Motor neuron (in vitro differentiated cells): ENCODE measurements at regions not wholly inside any gene's neighbourhood (a gene's known extent, or its start where the extent isn't known, plus 50 kb on each side); places are given as distances from the start of the nearest gene placed in this dataset.

ENCODE experiments used
- ATAC-seq, 8 experiments: fragments of 200-7000 bp; cut with Tn5 transposase; replicated peaks in 6 of 8; 2 replicates each; pipeline ENCODE4 v1.8.0; 2021; ENCODE audit warnings: mild to moderate bottlenecking in 8 of 8, moderate library complexity in 8 of 8
- H3K27ac ChIP-seq, 2 donors: fragments of 250-450 bp; sonication (Bioruptor Pico); 2 replicates each; pipeline ENCODE4 v1.9.0; 2021; ENCODE audit warnings: antibody characterized with exemption in 2 of 2, mild to moderate bottlenecking in 2 of 2, moderate library complexity in 1 of 2
- H3K4me1 ChIP-seq, 2 donors: fragments of 250-450 bp; sonication (Bioruptor Pico); replicated peaks in 1 of 2; 2 replicates each; pipeline ENCODE4 v1.6.1; 2021; ENCODE audit warnings: antibody characterized with exemption in 2 of 2, mild to moderate bottlenecking in 2 of 2, moderate library complexity in 1 of 2
- H3K4me3 ChIP-seq, 5 donors: fragments of 250-450 bp; sonication (Bioruptor Pico); 2 replicates each; pipeline ENCODE4 v1.9.0; 2021; ENCODE audit warnings: antibody characterized with exemption in 5 of 5, mild to moderate bottlenecking in 5 of 5, moderate library complexity in 4 of 5
- WGBS, 10 experiments: fragments of 450-650 bp; shearing (Covaris generic); methylation state at CpG; one replicate each; pipeline ENCODE4 v1.0.0; 2022; 5-methylcytosine and 5-hydroxymethylcytosine counted together
- in situ Hi-C, 9 experiments: fragments of 400-800 bp; cut with MboI; loops; one replicate each; pipeline ENCODE4 v1.15.0; 2021; ENCODE audit warnings: low sequenced_read_pairs in 9 of 9, low pct_unique_long_range_greater_than_20kb in 2 of 9; ENCODE audit not compliant: unreplicated experiment in 9 of 9

DNA sequence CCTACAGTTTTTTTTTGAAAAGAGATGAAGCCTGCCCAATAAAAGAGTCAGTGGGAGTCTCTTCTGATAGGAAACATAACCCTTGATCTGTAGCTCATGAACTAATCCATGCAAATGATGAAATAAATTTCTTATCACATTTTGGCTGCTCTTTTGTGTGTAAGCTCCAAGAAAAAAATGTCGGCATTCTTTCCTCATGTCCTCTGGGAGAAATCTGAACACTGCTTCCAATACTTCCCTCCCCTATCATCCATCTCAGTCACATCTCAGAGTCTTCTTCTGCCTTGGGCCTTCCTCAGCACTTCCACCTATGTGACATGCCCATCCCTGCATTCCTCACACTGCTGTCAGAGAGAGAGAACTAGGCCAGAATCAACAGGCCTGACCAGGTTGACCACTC is 395.7 kb upstream of the ST6GAL2 start:
- Histone ChIP-seq H3K4me1 (no peaks in the 10 kb centered on the region), H3K4me3 (no peak overlapping the region), H3K27ac (no peak overlapping the region)
- ATAC-seq, result no peak
- WGBS, 10 experiments, result 0 to 100% (median 89%) methylated on average over 1 of the region's 1 CpG; no CpG with 5 or more reads in 1 of the 10 experiments
- in situ Hi-C loops, result no loop called here

DNA sequence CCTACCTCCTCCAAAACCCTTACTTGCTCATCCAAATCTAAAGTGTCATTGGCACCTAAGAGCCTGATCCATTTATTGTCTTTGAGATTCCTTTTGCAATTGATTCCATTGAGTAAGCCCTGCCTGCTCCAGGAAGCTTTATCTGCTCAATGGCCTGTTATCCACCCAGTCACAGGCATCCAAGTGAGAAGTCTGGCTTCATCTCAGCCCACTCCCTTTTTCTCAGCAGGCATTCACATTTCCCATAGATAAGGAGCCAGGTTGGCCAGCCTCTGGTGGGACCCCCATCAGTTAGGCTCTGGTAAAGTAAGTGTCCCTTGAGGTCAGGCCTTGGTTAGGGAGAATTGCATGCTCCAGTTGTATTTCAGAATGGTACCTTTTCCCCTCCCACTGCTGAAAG is 396.2 kb upstream of the ST6GAL2 start:
- Histone ChIP-seq H3K4me3 (no peak overlapping the region), H3K4me1 (no peaks in the 10 kb centered on the region), H3K27ac (no peak overlapping the region)
- ATAC-seq, result no peak
- in situ Hi-C loops, result no loop called here

- in situ Hi-C loops, result no loop called here
- Histone ChIP-seq H3K4me3 (no peak overlapping the region), H3K4me1 (no peaks in the 10 kb centered on the region), H3K27ac (no peak overlapping the region)
- WGBS, 10 experiments, result 22 to 100% (median 75%) methylated on average over 2 to 3 of the region's 3 CpGs; no CpG with 5 or more reads in 3 of the 10 experiments
- ATAC-seq, result peak in 3 of 8 experiments; percentile 65 to 94 (median 90)
Observed at GRCh38 chr2:107285621-107286299, 399.8 kb upstream of the ST6GAL2 start.

- H3K4me1 ChIP-seq, result no peaks in the 10 kb centered on the region
- no peak overlapping the region for H3K27ac ChIP-seq
- whole genome bisulfite sequencing, 10 experiments, result 0 to 90% (median 60%) methylated on average over 1 to 3 of the region's 3 CpGs; no CpG with 5 or more reads in 1 of the 10 experiments
- H3K4me3 ChIP-seq, result no peak overlapping the region
- ATAC-seq, result no peak
- in situ Hi-C loops, result no loop called here
Observed at GRCh38 chr2:107290041-107290440, 404.1 kb upstream of the ST6GAL2 start.

DNA sequence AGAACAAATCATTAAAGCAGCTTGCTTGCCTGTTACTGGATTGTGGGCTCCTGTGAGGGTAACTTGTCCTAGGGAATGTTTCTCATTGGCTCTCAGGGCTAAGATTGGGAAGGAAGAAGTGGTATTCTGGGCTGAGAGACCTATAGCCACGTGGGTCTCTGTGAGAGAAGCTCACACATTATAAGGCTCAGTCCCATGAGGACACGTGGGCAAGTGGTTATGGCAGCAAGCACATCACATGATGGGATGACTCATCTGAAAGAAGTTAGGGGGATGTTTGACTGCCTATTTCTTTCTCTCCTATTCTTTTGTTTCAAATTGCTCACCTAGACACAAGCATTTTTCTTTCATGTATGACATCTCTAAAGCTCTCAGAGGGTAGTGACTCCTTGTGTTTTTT is 418.0 kb upstream of the ST6GAL2 start:
- in situ Hi-C loops, result no loop called here
- ATAC-seq, result peak in 5 of 8 experiments; percentile 97 to 99 (median 97)
- 0 to 43% (median 20%) methylated on average over 1 to 2 of the region's 2 CpGs; no CpG with 5 or more reads in 4 of the 10 experiments for WGBS, 10 experiments
- H3K27ac ChIP-seq, result no peak overlapping the region
- no peak overlapping the region for H3K4me3 ChIP-seq
- peaks cover 0 to 14% of the 10 kb centered on the region in 2 donors for H3K4me1 ChIP-seq

GRCh38 chr2:107305966-107306365 is 420.0 kb upstream of the ST6GAL2 start:
- Histone ChIP-seq H3K4me1 (peaks cover 0 to 14% of the 10 kb centered on the region in 2 donors), H3K4me3 (no peak overlapping the region), H3K27ac (no peak overlapping the region)
- no peak for ATAC-seq
- WGBS, 10 experiments, result 0 to 93% (median 62%) methylated on average over 1 to 4 of the region's 4 CpGs; no CpG with 5 or more reads in 2 of the 10 experiments
- in situ Hi-C loops, result no loop called here

DNA sequence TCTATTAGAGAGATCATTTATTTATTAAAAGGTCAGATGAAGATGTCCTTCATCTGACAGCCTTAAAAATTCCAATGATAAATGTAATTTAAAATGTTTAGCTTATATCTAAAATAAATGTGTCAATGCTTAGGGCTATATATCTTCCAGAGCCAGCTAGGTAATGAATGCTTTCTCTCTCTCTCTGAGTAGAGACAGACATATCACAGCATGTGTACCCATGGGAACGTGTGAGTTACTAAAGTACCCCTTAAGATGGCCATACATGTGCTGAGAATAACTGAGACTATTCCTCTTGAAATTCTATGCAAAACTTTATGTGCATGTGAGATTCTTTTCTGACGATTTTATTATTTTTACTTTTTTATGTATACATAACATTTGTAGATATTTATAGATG is 420.9 kb upstream of the ST6GAL2 start:
- no peak for ATAC-seq
- Histone ChIP-seq H3K27ac (no peak overlapping the region), H3K4me1 (peaks cover 0 to 14% of the 10 kb centered on the region in 2 donors), H3K4me3 (no peak overlapping the region)
- in situ Hi-C loops, result no loop called here
- WGBS, 10 experiments, result 0 to 100% (median 65%) methylated on average over 1 to 2 of the region's 2 CpGs

- peak in 3 of 8 experiments; percentile 34 to 60 (median 60) for ATAC-seq
- WGBS, 10 experiments, result 0 to 50% (median 13%) methylated on average over 1 of the region's 1 CpG; no CpG with 5 or more reads in 3 of the 10 experiments
- no peak overlapping the region for H3K4me3 ChIP-seq
- in situ Hi-C loops, result no loop called here
- peaks cover 0 to 14% of the 10 kb centered on the region in 2 donors for H3K4me1 ChIP-seq
- no peak overlapping the region for H3K27ac ChIP-seq
Observed at GRCh38 chr2:107308835-107309234, 422.9 kb upstream of the ST6GAL2 start.

GRCh38 chr2:107312240-107312639 is 426.3 kb upstream of the ST6GAL2 start:
- in situ Hi-C loops, result no loop called here
- Histone ChIP-seq H3K4me3 (no peak overlapping the region), H3K4me1 (peaks cover 0 to 3% of the 10 kb centered on the region in 2 donors), H3K27ac (no peak overlapping the region)
- ATAC-seq, result no peak
- 1 to 100% (median 85%) methylated on average over 2 to 4 of the region's 4 CpGs; no CpG with 5 or more reads in 1 of the 10 experiments for WGBS, 10 experiments

GRCh38 chr2:107313316-107313715 is 427.3 kb upstream of the ST6GAL2 start:
- peak in 1 of 8 experiments; percentile 40 for ATAC-seq
- Histone ChIP-seq H3K4me1 (no peaks in the 10 kb centered on the region), H3K4me3 (no peak overlapping the region), H3K27ac (no peak overlapping the region)
- 0 to 89% (median 61%) methylated on average over 1 of the region's 1 CpG; no CpG with 5 or more reads in 4 of the 10 experiments for WGBS, 10 experiments
- in situ Hi-C loops, result no loop called here

GRCh38 chr2:107320881-107321280 is 434.9 kb upstream of the ST6GAL2 start:
- H3K4me1 ChIP-seq, result peaks cover 0 to 5% of the 10 kb centered on the region in 2 donors
- no peak overlapping the region for H3K27ac ChIP-seq
- in situ Hi-C loops, result no loop called here
- 25 to 100% (median 92%) methylated on average over 1 of the region's 1 CpG; no CpG with 5 or more reads in 4 of the 10 experiments for WGBS, 10 experiments
- no peak overlapping the region for H3K4me3 ChIP-seq
- no peak for ATAC-seq

DNA sequence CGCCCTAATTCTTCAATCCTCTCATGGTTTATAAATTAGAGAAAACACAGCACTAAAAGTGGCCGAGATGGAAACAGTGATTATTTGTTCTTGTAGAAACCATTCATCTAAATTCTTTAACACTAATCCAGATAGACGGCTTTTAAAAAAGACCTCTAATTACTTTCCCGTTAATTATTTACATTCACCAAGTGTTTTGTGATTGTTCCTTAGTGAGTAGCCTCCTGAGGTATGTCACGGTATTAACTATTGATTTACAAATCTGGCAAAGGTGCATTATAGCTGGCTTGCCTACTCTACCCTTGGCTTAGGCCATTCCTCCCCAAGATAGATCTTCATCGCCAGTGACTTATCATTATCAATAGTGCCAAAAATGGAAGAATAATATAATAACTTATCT is 436.4 kb upstream of the ST6GAL2 start:
- in situ Hi-C loops, result no loop called here
- Histone ChIP-seq H3K27ac (no peak overlapping the region), H3K4me3 (no peak overlapping the region), H3K4me1 (peaks cover 0 to 5% of the 10 kb centered on the region in 2 donors)
- no peak for ATAC-seq
- 17 to 72% (median 66%) methylated on average over 4 to 6 of the region's 6 CpGs for WGBS, 10 experiments

DNA sequence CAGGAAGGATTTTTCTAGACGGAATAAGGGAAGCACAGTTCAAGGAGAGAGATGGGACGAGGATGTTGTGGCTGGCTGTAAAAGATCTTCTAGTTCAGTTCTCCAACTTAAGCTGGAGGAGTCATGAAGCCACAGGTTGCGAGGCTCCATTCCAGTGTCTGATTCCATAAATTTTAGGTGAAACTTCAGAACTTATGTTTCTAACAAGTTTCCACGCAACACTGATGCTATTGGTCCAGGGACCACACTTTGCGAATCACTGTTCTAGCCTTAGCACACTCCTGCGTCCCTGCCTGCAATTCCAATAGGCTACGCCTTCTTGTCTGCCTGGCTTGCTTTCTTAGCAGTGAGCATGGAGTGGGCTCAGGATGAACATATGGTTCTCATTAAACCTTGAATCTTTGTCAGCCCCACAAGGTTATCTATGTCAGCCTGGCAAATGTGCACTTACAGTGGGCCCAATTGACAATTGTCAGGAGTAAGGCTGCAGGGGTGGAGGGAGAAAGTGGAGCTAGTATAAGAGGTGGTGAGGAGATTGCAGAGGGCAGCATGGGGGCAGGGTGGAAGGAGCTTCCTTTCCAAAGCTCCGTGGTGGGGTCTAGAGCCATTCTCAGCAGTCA is 438.1 kb upstream of the ST6GAL2 start:
- 10 to 100% (median 85%) methylated on average over 2 to 7 of the region's 8 CpGs; no CpG with 5 or more reads in 1 of the 10 experiments for WGBS, 10 experiments
- ATAC-seq, result no peak

More for the DNA sequence above, 438.1 kb upstream of the ST6GAL2 start:
- Histone ChIP-seq H3K27ac (no peak overlapping the region), H3K4me1 (peaks cover 0 to 5% of the 10 kb centered on the region in 2 donors), H3K4me3 (no peak overlapping the region)
- in situ Hi-C loops, result no loop called here
